HCT116 (cell line): ENCODE measurements at regions not wholly inside any gene's neighbourhood (a gene's known extent, or its start where the extent isn't known, plus 50 kb on each side); places are given as distances from the start of the nearest gene placed in this dataset.

Source experiments
- CEBPB ChIP-seq: IDR thresholded peaks from 2 replicates; pipeline ENCODE4 v1.6.1; 2012; ENCODE audit warnings: low read depth
- CTCF ChIP-seq, 3 experiments: fragments of 200-600 bp in 1 of 3; sonication (generic) in 1 of 3; IDR thresholded peaks in 2 of 3; conservative IDR thresholded peaks in 1 of 3; 2 replicates each; pipeline ENCODE4 v1.5.1; 2012 to 2017; ENCODE audit warnings: low read depth in 2 of 3, low read length in 2 of 3, antibody characterized with exemption in 1 of 3, borderline replicate concordance in 1 of 3, control low read depth in 1 of 3, mild to moderate bottlenecking in 1 of 3, mixed read lengths in 1 of 3, mixed run types in 1 of 3, moderate library complexity in 1 of 3; ENCODE audit not compliant: insufficient read depth in 1 of 3
- EGR1 ChIP-seq: IDR thresholded peaks from 2 replicates; pipeline ENCODE4 v1.6.1; 2012; ENCODE audit warnings: low read depth
- ELF1 ChIP-seq: IDR thresholded peaks from 2 replicates; pipeline ENCODE4 v1.6.1; 2012; ENCODE audit warnings: low read depth, borderline replicate concordance
- EZH2 ChIP-seq: fragments of 200-600 bp; sonication (generic); IDR thresholded peaks from 2 replicates; pipeline ENCODE4 v1.6.1; 2017; ENCODE audit warnings: antibody characterized with exemption, mixed run types
- EZH2phosphoT487 ChIP-seq: fragments of 200-600 bp; IDR thresholded peaks from 2 replicates; pipeline ENCODE4 v1.6.1; 2018; ENCODE audit warnings: antibody characterized with exemption, borderline replicate concordance
- MAX ChIP-seq: IDR thresholded peaks from 2 replicates; pipeline ENCODE4 v1.6.1; 2012
- POLR2AphosphoS5 ChIP-seq: IDR thresholded peaks from 2 replicates; pipeline ENCODE4 v1.6.1; 2011; ENCODE audit warnings: mild to moderate bottlenecking, low read depth, low read length, moderate library complexity
- RAD21 ChIP-seq: IDR thresholded peaks from 2 replicates; pipeline ENCODE4 v1.6.1; 2012; ENCODE audit warnings: low read depth, mild to moderate bottlenecking
- SRF ChIP-seq: IDR thresholded peaks from 2 replicates; pipeline ENCODE4 v1.6.1; 2012; ENCODE audit warnings: low read depth
- YY1 ChIP-seq: IDR thresholded peaks from 2 replicates; pipeline ENCODE4 v1.6.1; 2011; ENCODE audit warnings: low read length, low read depth, moderate library complexity, mild to moderate bottlenecking; ENCODE audit not compliant: insufficient replicate concordance; ENCODE audit errors: extremely low read depth
- TF ChIP-seq, protein P1 (sequence below): IDR thresholded peaks from 2 replicates; pipeline ENCODE4 v1.6.1; 2012; ENCODE audit warnings: low read depth

DNA sequence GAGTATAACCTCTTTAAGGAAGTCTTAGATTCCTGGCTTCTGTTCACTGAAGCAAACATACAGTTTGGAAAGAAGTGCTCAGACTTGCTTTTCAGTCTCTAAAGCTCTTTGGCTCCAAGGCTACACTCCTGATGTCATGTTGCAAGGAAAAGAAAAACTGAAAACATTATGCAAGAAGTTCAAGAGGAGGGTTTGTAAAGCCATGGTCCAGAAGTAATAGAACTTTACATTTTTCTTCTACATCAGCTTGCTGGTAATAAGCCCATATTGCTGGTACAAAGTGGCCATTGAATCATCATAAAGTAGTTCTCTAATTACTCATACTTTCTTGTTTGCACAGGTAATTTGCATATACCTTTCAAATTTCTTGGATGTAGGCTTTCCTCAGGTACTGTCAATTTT, 83.6 kb downstream of the BBS10 start:
- no peak for TF ChIP-seq YY1
- TF ChIP-seq CTCF (IDR thresholded peaks at IDR 0.05 in 2 of 3, conservative IDR thresholded peaks at IDR 0.05 in 1 of 3; ENCODE audit: borderline replicate concordance in 1 of 3, insufficient read depth in 1 of 3, low read depth in 2 of 3, low read length in 2 of 3) = no peak
- no peak for TF ChIP-seq EZH2
- no peak for TF ChIP-seq ELF1
- TF ChIP-seq POLR2AphosphoS5 = no peak
- no peak for TF ChIP-seq EGR1
- TF ChIP-seq SRF = no peak
- no peak for TF ChIP-seq RAD21
- TF ChIP-seq EZH2phosphoT487 = no peak
- TF ChIP-seq, protein P1, sequence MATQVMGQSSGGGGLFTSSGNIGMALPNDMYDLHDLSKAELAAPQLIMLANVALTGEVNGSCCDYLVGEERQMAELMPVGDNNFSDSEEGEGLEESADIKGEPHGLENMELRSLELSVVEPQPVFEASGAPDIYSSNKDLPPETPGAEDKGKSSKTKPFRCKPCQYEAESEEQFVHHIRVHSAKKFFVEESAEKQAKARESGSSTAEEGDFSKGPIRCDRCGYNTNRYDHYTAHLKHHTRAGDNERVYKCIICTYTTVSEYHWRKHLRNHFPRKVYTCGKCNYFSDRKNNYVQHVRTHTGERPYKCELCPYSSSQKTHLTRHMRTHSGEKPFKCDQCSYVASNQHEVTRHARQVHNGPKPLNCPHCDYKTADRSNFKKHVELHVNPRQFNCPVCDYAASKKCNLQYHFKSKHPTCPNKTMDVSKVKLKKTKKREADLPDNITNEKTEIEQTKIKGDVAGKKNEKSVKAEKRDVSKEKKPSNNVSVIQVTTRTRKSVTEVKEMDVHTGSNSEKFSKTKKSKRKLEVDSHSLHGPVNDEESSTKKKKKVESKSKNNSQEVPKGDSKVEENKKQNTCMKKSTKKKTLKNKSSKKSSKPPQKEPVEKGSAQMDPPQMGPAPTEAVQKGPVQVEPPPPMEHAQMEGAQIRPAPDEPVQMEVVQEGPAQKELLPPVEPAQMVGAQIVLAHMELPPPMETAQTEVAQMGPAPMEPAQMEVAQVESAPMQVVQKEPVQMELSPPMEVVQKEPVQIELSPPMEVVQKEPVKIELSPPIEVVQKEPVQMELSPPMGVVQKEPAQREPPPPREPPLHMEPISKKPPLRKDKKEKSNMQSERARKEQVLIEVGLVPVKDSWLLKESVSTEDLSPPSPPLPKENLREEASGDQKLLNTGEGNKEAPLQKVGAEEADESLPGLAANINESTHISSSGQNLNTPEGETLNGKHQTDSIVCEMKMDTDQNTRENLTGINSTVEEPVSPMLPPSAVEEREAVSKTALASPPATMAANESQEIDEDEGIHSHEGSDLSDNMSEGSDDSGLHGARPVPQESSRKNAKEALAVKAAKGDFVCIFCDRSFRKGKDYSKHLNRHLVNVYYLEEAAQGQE = no peak
- no peak for TF ChIP-seq CEBPB
- TF ChIP-seq MAX = no peak
